Stimulated activated CD8-positive, alpha-beta memory T cell treated with anti-CD3 and anti-CD28 coated beads, Interleukin-2, amount 100 ng/mL, for 48 hours (primary cell): ENCODE measurements at regions not wholly inside any gene's neighbourhood (a gene's known extent, or its start where the extent isn't known, plus 50 kb on each side); places are given as distances from the start of the nearest gene placed in this dataset.

Experiments
- DNase-seq, 2 donors: peaks; one replicate each; pipeline ENCODE4 v3.0.0-alpha.2; 2020; ENCODE audit warnings: low read depth in 2 of 2

GRCh38 chr2:226207671-226208070 is 591.9 kb downstream of the IRS1 start:
- no peak for DNase-seq

- no peak for DNase-seq
Measured at GRCh38 chr2:226199555-226199954, 600.1 kb downstream of the IRS1 start.

- no peak for DNase-seq
Measured at GRCh38 chr2:226198956-226199355, 600.7 kb downstream of the IRS1 start.

- no peak for DNase-seq
Measured at GRCh38 chr2:226190479-226191252, 609.0 kb downstream of the IRS1 start.

GRCh38 chr2:226189061-226189460 is 610.6 kb downstream of the IRS1 start:
- DNase-seq: no peak

- no peak for DNase-seq
Measured at GRCh38 chr2:226187616-226188015, 612.0 kb downstream of the IRS1 start.

GRCh38 chr2:226187156-226187555 is 612.5 kb downstream of the IRS1 start:
- no peak for DNase-seq

- DNase-seq: no peak
Measured at GRCh38 chr2:226185616-226186211, 613.9 kb downstream of the IRS1 start.

- no peak for DNase-seq
Measured at GRCh38 chr2:226184940-226185615, 614.5 kb downstream of the IRS1 start.

GRCh38 chr2:226184540-226184939 is 615.1 kb downstream of the IRS1 start:
- no peak for DNase-seq

GRCh38 chr2:226183550-226183949 is 616.1 kb downstream of the IRS1 start:
- no peak for DNase-seq

GRCh38 chr2:226183033-226183432 is 616.6 kb downstream of the IRS1 start:
- DNase-seq: no peak

GRCh38 chr2:226181909-226182308 is 617.7 kb downstream of the IRS1 start:
- no peak for DNase-seq

- no peak for DNase-seq
Measured at GRCh38 chr2:226180281-226180884, 619.2 kb downstream of the IRS1 start.

- no peak for DNase-seq
Measured at GRCh38 chr2:226179010-226179409, 620.6 kb downstream of the IRS1 start.

- DNase-seq: no peak
Measured at GRCh38 chr2:226176283-226176984, 623.2 kb downstream of the IRS1 start.

- no peak for DNase-seq
Measured at GRCh38 chr2:226174390-226174789, 625.2 kb downstream of the IRS1 start.

- DNase-seq: no peak
Measured at GRCh38 chr2:226172939-226173338, 626.7 kb downstream of the IRS1 start.

- DNase-seq: no peak
Measured at GRCh38 chr2:226172309-226172708, 627.3 kb downstream of the IRS1 start.

- no peak for DNase-seq
Measured at GRCh38 chr2:226169751-226170581, 629.7 kb downstream of the IRS1 start.
